ENCODE measurements at regions not wholly inside any gene's neighbourhood (a gene's known extent, or its start where the extent isn't known, plus 50 kb on each side); places are given as distances from the start of the nearest gene placed in this dataset.

DNA sequence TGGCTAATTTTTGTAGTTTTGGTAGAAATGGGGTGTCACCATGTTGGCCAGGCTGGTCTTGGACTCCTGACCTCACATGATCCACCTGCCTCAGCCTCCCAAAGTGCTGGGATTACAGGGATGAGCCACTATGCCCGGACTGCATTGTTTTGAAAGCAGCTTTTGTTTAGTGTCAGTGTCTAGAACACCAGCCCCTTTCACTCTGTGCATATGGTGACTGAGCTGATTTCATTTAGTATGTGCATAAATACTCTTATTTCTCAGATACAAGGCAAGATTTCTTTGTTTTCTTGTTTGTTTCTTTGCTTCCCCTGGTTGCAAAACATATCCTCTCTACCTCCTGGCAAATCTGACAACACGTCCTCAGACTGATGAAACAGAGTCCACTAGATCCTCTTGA, 152.8 kb upstream of the CHD6 start:
- TF ChIP-seq POLR2AphosphoS5 (IDR thresholded peaks at IDR 0.05; ENCODE audit: low read depth, low read length): no peak
- no peak for TF ChIP-seq POLR2A (IDR thresholded peaks at IDR 0.05; ENCODE audit: low read depth, low read length)
- no peak for TF ChIP-seq TAF1 (IDR thresholded peaks at IDR 0.05; ENCODE audit: borderline replicate concordance, low read depth, low read length)
